HK-2 (cell line): ENCODE measurements at regions not wholly inside any gene's neighbourhood (a gene's known extent, or its start where the extent isn't known, plus 50 kb on each side); places are given as distances from the start of the nearest gene placed in this dataset.

Experiments
- DNase-seq: peaks from one replicate; pipeline ENCODE4 v3.0.0-alpha.2; 2018; ENCODE audit not compliant: unreplicated experiment

- no peak for DNase-seq
Observed at GRCh38 chr22:44615146-44615545, 86.9 kb upstream of the PRR5 start.

- no peak for DNase-seq
Observed at GRCh38 chr22:44613196-44613595, 88.8 kb upstream of the PRR5 start.

- no peak for DNase-seq
Observed at GRCh38 chr22:44611880-44612496, 90.0 kb upstream of the PRR5 start.

GRCh38 chr22:44610071-44610470 is 91.9 kb upstream of the PRR5 start:
- DNase-seq = no peak

- no peak for DNase-seq
Observed at GRCh38 chr22:44609400-44609988, 92.5 kb upstream of the PRR5 start.

GRCh38 chr22:44608597-44609399 is 93.2 kb upstream of the PRR5 start:
- no peak for DNase-seq

GRCh38 chr22:44606126-44606525 is 95.9 kb upstream of the PRR5 start:
- DNase-seq = no peak

- DNase-seq = no peak
Observed at GRCh38 chr22:44605486-44605885, 96.5 kb upstream of the PRR5 start.

- DNase-seq = no peak
Observed at GRCh38 chr22:44604991-44605390, 97.0 kb upstream of the PRR5 start.

GRCh38 chr22:44604455-44604854 is 97.5 kb upstream of the PRR5 start:
- no peak for DNase-seq

- DNase-seq = no peak
Observed at GRCh38 chr22:44603767-44604166, 98.2 kb upstream of the PRR5 start.

GRCh38 chr22:44601725-44602124 is 100.3 kb upstream of the PRR5 start:
- no peak for DNase-seq

GRCh38 chr22:44601189-44601588 is 100.8 kb upstream of the PRR5 start:
- no peak for DNase-seq

- no peak for DNase-seq
Observed at GRCh38 chr22:44600207-44600785, 101.7 kb upstream of the PRR5 start.

- no peak for DNase-seq
Observed at GRCh38 chr22:44599500-44600140, 101.6 kb upstream of the RTL6 start.

- no peak for DNase-seq
Observed at GRCh38 chr22:44599084-44599483, 101.1 kb upstream of the RTL6 start.

- no peak for DNase-seq
Observed at GRCh38 chr22:44597616-44598015, 99.6 kb upstream of the RTL6 start.

GRCh38 chr22:44596396-44597125 is 98.5 kb upstream of the RTL6 start:
- DNase-seq = no peak

- DNase-seq = peak; percentile 65
Observed at GRCh38 chr22:44595841-44596341, 97.9 kb upstream of the RTL6 start.

GRCh38 chr22:44594951-44595350 is 96.9 kb upstream of the RTL6 start:
- no peak for DNase-seq

GRCh38 chr22:44592824-44593148 is 94.8 kb upstream of the RTL6 start:
- no peak for DNase-seq
